Neutrophil (primary cell): ENCODE measurements at regions not wholly inside any gene's neighbourhood (a gene's known extent, or its start where the extent isn't known, plus 50 kb on each side); places are given as distances from the start of the nearest gene placed in this dataset.

Source experiments
- H3K27ac ChIP-seq: fragments of 200-600 bp; sonication (generic); 2 replicates; pipeline ENCODE4 v1.5.1; 2016; ENCODE audit warnings: mild to moderate bottlenecking, moderate library complexity
- H3K27me3 ChIP-seq: fragments of 200-600 bp; sonication (generic); 2 replicates; pipeline ENCODE4 v1.6.0; 2016; ENCODE audit warnings: mild to moderate bottlenecking
- H3K36me3 ChIP-seq: fragments of 200-600 bp; sonication (generic); 2 replicates; pipeline ENCODE4 v1.5.1; 2017
- H3K4me1 ChIP-seq, 2 experiments: fragments of 200-600 bp in 1 of 2; sonication (generic) in 1 of 2; 1 replicate in 1 of 2; 2 replicates in 1 of 2; pipeline versions ENCODE4 v1.5.1 to v1.6.1; 2013 to 2016; ENCODE audit warnings: low read depth in 1 of 2, low read length in 1 of 2, mild to moderate bottlenecking in 1 of 2, moderate library complexity in 1 of 2; ENCODE audit not compliant: control insufficient read depth in 1 of 2, insufficient read depth in 1 of 2
- H3K4me3 ChIP-seq, 2 experiments: fragments of 200-600 bp in 1 of 2; sonication (generic) in 1 of 2; 1 replicate in 1 of 2; 2 replicates in 1 of 2; pipeline ENCODE4 v1.5.1; 2013 to 2016; ENCODE audit warnings: low read depth in 1 of 2, low read length in 1 of 2, mild to moderate bottlenecking in 1 of 2, moderate library complexity in 1 of 2
- H3K9me3 ChIP-seq: fragments of 200-600 bp; sonication (generic); 2 replicates; pipeline ENCODE4 v1.5.1; 2016
- TF ChIP-seq, protein P1 (sequence below): fragments of 200-600 bp; sonication (generic); IDR thresholded peaks from 2 replicates; pipeline ENCODE4 v1.5.1; 2016; ENCODE audit warnings: antibody characterized with exemption

- no peak overlapping the region for H3K27ac ChIP-seq
- H3K9me3 ChIP-seq = no peaks in the 10 kb centered on the region
- no peaks in the 10 kb centered on the region for H3K4me1 ChIP-seq
- H3K4me3 ChIP-seq = no peak overlapping the region
- TF ChIP-seq, protein P1, sequence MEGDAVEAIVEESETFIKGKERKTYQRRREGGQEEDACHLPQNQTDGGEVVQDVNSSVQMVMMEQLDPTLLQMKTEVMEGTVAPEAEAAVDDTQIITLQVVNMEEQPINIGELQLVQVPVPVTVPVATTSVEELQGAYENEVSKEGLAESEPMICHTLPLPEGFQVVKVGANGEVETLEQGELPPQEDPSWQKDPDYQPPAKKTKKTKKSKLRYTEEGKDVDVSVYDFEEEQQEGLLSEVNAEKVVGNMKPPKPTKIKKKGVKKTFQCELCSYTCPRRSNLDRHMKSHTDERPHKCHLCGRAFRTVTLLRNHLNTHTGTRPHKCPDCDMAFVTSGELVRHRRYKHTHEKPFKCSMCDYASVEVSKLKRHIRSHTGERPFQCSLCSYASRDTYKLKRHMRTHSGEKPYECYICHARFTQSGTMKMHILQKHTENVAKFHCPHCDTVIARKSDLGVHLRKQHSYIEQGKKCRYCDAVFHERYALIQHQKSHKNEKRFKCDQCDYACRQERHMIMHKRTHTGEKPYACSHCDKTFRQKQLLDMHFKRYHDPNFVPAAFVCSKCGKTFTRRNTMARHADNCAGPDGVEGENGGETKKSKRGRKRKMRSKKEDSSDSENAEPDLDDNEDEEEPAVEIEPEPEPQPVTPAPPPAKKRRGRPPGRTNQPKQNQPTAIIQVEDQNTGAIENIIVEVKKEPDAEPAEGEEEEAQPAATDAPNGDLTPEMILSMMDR = no peak
- no peaks in the 10 kb centered on the region for H3K27me3 ChIP-seq
- no peaks in the 10 kb centered on the region for H3K36me3 ChIP-seq
Observed at GRCh38 chr16:77645764-77646163, 76.5 kb upstream of the NUDT7 start.

DNA sequence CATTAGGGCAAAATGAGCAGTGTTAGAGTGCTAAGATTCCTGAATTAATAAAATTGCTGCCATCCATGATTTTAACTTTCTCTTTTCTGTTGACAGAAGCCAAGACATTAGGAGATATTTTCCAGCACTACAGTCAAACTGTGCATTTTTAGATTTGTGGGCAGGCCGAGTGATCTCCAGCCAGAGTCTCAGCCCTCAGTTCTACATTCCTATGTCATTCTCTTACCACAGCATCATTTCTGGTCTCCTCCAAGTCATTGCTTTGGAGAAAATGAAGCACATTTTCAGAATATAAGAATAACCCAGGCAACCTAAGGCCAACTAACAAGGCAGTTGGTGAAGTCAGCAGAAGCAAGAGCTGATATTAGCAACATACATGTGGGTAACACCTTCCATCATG, 74.6 kb upstream of the NUDT7 start:
- Histone ChIP-seq H3K27ac (no peak overlapping the region), H3K36me3 (no peaks in the 10 kb centered on the region), H3K4me1 (no peaks in the 10 kb centered on the region), H3K4me3 (no peak overlapping the region), H3K9me3 (no peaks in the 10 kb centered on the region), H3K27me3 (no peaks in the 10 kb centered on the region)
- TF ChIP-seq, protein P1 = no peak

- no peaks in the 10 kb centered on the region for H3K27me3 ChIP-seq
- H3K9me3 ChIP-seq = no peaks in the 10 kb centered on the region
- no peak overlapping the region for H3K27ac ChIP-seq
- H3K4me1 ChIP-seq = no peaks in the 10 kb centered on the region
- TF ChIP-seq, protein P1 = no peak
- H3K36me3 ChIP-seq = no peaks in the 10 kb centered on the region
- no peak overlapping the region for H3K4me3 ChIP-seq
Observed at GRCh38 chr16:77650761-77651160, 71.6 kb upstream of the NUDT7 start.

DNA sequence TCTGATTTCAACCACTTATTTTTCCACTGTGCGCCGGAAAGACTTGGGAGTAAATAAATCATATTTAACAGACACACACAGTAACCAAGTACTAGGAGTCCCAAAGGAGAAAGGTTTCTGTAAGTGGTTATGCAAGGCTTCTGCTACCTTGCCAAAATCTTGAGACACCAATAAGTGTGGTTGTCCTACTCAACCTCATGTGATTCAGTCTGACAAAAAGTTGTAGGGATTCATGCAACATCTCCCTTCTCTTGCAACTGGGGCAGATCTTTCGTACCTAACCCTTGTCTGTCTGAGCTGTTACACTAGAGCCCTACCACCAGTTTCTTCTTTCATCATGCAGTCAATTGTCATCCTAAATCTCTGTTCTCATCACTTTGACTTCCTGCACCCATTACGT, 69.9 kb upstream of the NUDT7 start:
- Histone ChIP-seq H3K36me3 (no peaks in the 10 kb centered on the region), H3K4me3 (no peak overlapping the region), H3K4me1 (no peaks in the 10 kb centered on the region), H3K27me3 (no peaks in the 10 kb centered on the region), H3K27ac (no peak overlapping the region), H3K9me3 (no peaks in the 10 kb centered on the region)
- TF ChIP-seq, protein P1 = no peak

GRCh38 chr16:77657016-77657415, 65.3 kb upstream of the NUDT7 start:
- H3K27me3 ChIP-seq = no peaks in the 10 kb centered on the region
- no peak overlapping the region for H3K27ac ChIP-seq
- H3K4me3 ChIP-seq = no peak overlapping the region
- TF ChIP-seq, protein P1 = no peak
- no peaks in the 10 kb centered on the region for H3K9me3 ChIP-seq
- H3K4me1 ChIP-seq = no peaks in the 10 kb centered on the region
- H3K36me3 ChIP-seq = no peaks in the 10 kb centered on the region

DNA sequence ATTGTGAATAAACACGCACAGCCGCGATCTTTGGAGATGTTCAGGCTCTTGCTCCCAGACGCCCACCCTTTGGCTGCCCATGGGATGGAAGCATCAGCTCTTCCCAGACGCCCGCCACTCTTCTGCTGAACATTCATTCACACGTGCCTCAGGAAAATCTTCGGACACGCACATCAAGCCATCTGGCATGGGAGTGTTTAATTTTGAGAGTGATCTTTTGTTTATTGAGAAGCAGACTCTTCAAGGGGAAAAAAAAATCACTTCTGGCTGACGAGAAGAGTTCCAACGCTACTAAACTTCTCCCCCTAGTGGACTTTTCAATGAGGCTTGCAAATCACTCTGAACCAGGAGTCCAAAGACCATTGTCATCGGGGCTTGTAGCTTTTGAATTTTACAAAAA, 62.0 kb upstream of the NUDT7 start:
- H3K27me3 ChIP-seq = no peaks in the 10 kb centered on the region
- TF ChIP-seq, protein P1 = no peak
- H3K36me3 ChIP-seq = no peaks in the 10 kb centered on the region
- H3K9me3 ChIP-seq = peaks cover 15% of the 10 kb centered on the region
- H3K27ac ChIP-seq = no peak overlapping the region
- H3K4me1 ChIP-seq = no peaks in the 10 kb centered on the region
- H3K4me3 ChIP-seq = no peak overlapping the region
